Glomerular endothelial cell (primary cell): ENCODE measurements at regions not wholly inside any gene's neighbourhood (a gene's known extent, or its start where the extent isn't known, plus 50 kb on each side); places are given as distances from the start of the nearest gene placed in this dataset.
"Not testable (repeated sequence)": the region's sequence is repeated elsewhere in the genome, so short reads cannot be mapped to it uniquely, and the experiment has no call there.

Experiments used
- DNase-seq: peaks from one replicate; pipeline ENCODE4 v3.0.0-alpha.2; 2011; ENCODE audit warnings: low read depth, low spot score; ENCODE audit errors: extremely low read depth

DNA sequence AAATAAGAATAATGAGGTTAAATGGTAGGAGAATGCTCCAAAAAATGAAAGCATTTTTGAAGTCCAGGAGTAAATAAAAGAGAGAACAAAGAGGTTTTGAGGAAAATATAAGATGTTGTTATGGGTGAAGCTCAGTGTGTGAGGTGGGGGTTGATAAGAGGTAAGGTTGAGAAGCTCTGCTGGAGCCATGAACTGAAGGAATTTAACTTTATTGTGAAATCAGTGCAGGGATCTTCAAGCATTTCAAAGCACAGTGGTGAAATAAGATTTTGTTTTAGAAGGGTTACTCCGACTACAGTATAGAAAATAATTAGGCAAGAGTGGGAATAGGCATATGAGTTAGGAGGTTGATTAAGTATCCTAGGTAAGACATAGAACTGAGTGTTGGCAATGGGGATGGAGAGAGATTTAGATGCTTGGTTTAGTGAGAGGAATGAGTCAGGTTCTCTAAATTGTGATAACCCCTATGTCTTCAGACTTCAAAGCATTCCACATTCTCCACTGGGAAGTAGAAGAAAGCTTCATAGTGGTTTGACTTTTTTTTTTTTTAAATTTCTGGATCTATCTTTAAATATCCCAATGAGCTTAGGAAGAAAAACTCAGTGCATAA is 403.2 kb downstream of the AASDHPPT start:
- no peak for DNase-seq

DNA sequence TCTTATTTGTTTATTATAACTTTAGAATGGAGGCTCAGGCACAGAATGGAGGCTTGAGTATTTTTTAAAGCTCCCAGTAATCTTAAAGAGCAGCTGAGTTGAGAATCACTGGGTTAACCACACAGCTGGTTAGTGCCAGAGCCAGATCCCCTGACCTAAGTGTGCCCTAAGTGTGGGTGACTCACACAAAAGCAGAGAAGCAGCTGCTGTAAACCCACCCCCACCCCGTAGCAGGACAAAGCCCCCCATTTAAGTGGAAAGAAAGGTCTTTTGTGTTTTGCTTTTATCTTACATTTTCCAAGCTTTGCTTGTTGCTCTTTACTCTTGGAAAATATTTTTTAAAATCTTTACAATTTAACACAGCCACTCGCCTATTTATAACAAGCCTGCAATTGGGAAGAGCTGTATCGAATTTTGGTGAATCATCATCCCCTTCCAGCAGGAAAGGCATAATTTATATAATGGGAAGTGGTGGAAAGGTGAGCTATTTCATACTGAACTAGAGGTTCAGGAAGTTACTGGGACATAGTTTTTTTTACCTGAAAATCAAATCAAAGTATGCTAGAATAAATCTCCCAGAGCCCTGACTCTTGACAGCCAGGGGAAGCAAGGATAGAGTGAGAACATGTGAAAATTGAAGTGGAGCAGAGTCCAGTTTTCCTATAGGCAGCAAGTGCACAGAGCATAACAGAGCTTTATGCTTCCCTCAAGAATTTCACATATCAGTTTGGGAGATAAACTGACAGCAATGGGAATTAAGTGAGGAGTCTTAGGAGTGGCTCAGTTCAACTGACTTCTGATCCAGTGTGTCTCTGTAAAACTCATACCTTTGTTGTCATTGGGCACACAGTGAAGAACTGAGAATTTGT is 405.7 kb downstream of the AASDHPPT start:
- no peak for DNase-seq

DNA sequence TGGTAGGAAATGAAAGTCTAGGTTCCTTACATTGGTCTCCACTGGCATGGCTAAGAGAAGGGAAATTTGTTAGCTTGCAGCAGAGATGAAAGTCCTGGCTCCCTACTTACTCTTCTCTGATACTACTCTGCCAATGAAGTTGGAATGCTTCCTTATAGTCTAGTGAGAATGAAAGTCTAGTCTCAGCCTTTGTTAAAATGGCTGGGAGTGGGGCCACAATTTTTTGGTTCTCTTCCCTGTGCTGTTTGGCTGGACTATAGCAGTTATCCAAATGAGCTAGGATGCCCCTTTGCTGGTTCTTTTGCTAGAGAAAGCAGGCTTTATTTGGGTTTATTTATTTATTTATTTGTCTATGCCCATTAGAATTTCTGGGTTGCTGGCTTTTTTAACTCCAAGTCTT is 414.3 kb downstream of the AASDHPPT start:
- no peak for DNase-seq

DNA sequence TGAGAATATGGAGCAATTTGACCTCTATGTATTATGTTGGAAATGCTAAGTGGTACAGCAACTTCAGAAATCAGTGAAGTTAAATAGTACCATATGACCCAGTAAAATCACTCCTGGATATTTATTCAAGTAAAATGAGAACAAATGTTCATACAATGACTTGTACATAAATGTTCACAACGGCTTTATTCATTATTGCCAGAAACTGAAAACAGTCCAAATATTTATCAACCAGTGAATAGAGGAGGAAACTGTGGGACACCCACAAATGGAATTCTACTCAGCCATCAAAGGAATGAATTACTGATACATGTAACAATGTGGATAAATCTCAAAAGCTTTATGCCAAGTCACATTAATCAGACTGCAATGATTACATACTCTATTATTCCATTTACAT is 416.3 kb downstream of the AASDHPPT start:
- no peak for DNase-seq

DNA sequence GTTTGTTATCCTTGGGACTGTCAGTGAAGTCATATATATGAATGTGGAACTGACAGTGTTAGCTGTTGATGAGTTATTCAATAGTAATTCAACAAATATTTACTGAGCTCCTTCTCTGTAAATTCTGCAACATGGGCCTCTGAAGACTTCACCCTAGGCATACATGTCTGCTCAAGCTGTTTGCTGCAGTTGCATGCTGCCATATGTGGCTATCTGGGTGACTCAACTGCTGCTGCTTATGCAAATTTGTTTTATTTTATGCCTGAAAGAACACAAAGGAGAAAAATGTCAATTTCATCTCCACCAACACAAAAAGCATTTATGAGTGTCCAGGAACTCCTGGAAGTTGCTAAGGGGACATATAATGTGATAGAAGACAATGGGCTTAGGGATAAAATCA is 417.6 kb downstream of the AASDHPPT start:
- DNase-seq, result no peak

DNA sequence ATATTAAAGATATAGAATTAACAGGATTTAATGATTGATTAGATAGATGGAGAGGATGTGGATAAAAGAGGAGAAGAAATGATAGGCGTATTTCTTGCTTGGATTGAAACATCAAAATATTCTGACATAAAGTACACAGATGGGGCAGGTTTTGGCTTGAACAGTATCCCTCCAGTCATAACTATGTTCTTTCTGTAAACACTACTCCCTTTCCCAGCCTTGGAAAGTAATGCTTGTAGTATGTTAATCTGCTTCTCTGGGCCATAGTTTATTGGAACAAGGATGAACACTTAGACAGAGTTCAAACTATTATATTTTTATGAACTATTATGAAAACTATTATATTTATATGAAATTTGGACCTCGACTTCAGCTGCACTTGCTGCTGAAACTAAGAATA is 419.2 kb downstream of the AASDHPPT start:
- DNase-seq, result no peak

DNA sequence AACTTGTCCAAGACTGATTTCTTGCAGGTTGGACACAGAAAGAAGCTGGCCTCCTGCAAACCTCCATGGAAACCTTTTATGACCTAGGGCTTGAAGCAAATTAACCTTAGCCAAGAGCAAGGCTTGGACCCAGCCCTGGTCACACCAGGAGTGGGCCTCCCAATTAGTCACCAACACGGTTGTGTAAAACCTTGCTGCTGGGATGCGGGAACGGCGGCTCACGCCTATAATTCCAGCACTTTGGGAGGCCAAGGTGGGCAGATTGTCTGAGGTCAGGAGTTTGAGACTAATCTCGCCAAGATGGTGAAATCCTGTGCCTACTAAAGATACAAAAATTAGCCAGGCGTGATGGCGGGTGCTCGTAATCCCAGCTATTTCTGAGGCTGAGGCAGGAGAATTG is 419.9 kb downstream of the AASDHPPT start:
- no peak for DNase-seq

GRCh38 chr11:106497822-106498221 is 420.4 kb downstream of the AASDHPPT start:
- DNase-seq, result no peak

DNA sequence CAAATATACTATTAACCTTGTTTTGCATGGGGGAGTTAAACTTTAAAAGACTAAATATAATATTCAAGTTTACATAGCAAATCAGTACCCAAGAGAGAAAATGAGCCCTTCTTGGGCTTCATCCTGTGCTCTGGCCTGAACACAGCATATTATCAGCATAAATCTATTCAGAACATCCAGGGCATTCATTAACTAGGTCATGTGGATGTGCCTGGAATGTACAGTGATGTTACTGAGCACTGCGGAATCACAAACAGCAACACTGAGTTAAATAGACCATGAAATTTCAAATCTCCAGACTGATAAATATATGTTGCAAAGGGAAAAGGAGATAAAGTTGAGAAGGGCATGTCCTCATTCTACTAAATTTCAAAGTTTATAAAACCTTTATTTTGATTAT is 426.4 kb downstream of the AASDHPPT start:
- DNase-seq, result no peak

DNA sequence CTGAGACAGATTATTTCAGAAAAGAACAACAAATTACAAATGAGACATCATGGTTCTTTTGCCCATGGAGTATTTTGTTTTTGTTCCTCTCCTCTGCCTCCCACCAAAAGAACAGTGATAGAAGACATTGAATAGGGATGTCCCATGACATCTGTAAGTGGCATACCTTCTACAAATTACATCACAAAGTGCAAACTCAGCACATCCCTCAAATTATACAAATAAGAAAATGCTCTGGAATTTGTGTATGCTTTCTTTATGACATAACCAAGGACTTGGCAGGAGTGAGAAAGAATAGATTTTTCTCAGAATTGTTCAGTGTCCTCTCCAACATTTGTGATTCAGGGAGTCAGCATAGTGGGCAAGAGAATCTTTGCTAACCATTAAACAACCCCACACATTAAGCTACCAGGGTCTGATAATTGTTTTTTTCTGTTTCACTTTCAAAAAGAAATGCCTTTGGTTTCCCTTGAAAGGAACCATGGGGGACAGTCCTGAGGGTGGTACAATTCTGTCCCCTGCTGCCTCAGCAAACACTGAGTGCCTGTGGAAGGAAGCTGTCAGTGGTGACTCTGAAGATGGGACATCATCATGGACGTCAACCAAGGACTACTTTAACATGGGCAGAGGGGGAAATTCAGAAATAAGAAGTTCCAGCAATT is 430.3 kb downstream of the AASDHPPT start:
- DNase-seq, result no peak

GRCh38 chr11:106514706-106515105 is 437.2 kb downstream of the AASDHPPT start:
- no peak for DNase-seq

- no peak for DNase-seq
These were observed 440.0 kb downstream of the AASDHPPT start for GRCh38 chr11:106517426-106517825.

GRCh38 chr11:106520146-106520912 is 442.9 kb downstream of the AASDHPPT start:
- DNase-seq, result no peak

- DNase-seq, result no peak
These were observed 443.5 kb downstream of the AASDHPPT start for GRCh38 chr11:106520920-106521319.

- no peak for DNase-seq
These were observed 445.7 kb downstream of the AASDHPPT start for GRCh38 chr11:106523171-106523570.

- DNase-seq, result no peak
These were observed 446.5 kb downstream of the AASDHPPT start for GRCh38 chr11:106523921-106524320.

DNA sequence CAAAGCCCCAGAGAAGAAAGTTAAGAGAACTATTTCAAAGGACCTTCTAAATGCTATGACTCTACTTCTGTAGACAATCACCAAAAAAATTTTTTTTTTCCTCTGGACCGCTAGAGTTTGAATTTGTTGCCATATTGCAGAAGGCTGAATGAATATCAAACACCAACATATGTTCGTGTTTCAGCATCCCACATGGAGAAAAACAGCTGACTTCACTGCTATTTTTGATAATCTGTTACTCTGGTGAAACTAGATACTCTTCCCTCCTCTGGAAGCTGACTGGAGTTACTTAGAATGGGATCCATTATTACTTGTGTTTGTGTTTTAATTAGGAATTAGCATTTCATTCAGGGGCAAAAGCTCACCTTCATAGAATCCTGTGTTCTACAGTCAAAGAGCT is 447.0 kb downstream of the AASDHPPT start:
- no peak for DNase-seq

DNA sequence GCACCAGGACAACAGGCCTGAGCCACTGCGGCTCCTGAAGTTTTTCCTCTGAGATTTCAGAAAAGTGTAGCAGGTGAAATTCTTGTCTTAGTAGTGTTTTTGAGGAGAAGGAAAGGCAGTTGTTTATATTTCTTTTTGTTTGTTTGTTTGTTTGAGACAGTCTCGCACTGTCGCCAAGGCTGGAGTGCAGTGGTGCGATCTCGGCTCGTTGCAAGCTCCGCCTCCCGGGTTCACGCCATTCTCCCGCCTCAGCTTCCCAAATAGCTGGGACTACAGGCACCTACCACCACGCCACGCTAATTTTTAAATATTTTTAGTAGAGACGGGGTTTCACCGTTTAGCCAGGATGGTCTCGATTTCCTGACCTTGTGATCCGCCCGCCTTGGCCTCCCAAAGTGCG is 454.2 kb downstream of the AASDHPPT start:
- not testable (repeated sequence) for DNase-seq

DNA sequence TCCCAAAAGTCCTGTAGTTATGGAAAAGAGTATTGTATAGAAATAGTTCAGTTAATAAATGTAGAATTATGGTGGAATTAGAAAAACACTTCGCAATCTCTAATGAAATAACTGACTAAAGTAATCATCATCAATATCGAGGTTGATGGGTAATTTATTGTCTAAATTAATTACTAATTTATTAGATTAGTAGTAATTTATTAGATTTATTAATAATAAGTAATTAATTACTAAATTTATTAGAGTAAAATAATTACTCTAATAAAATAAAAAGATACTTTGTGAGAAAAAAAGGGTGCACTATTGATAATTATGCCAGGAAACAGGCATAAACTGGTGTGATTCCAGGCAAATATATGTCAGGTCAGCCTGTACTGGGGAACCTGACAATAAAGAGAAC is 455.6 kb downstream of the AASDHPPT start:
- DNase-seq, result no peak

GRCh38 chr11:106540001-106540400 is 462.5 kb downstream of the AASDHPPT start:
- DNase-seq, result no peak

GRCh38 chr11:106548406-106548805 is 469.9 kb downstream of the GUCY1A2 start:
- no peak for DNase-seq
